NOMO-1 treated with dmso at 0.1 percent for 144 hours (cell line): ENCODE measurements at regions not wholly inside any gene's neighbourhood (a gene's known extent, or its start where the extent isn't known, plus 50 kb on each side); places are given as distances from the start of the nearest gene placed in this dataset.

ENCODE experiments used
- DNase-seq: peaks from one replicate; lab custom pipeline; 2025; ENCODE audit not compliant: unreplicated experiment; lab: John Stamatoyannopoulos, UW

DNA sequence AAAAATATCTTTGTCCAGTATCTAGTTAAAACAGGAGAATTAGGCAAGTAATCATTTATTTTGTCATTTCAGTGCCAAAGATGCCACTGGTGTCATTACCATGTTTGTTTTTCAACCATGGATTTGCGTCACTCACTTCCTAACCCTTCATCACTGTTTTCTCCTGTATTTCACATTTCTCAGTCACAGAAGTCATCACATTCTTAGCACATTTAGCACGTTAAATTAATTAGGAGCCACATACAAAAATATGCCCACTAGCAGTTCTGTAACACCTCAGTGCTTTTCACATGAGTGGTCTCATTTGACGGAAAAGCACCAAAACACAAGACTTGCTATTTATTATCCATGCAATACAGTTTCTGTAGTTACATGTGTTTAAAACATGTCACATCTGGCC is 546.0 kb downstream of the METTL15 start:
- DNase-seq: no peak

GRCh38 chr11:28649922-28650321 is 541.7 kb downstream of the METTL15 start:
- DNase-seq: no peak

DNA sequence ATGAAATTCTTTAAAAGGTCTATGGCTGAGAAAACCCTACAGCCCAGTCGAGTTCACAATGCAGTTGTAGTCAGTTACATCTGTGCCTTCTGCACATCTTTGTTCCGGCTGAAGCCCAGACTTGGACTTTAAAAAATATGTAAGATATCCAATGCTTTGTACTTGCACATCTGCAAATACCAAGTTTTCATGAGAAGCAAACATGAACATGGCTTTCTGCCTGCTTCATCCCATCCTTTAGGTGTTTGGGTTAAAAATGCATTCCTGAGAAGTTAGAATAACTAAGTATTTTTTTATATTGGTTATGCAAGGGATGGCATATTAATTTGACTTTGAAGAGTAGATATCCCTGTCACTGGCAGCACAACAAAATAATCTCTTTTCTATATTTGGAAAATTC is 528.4 kb downstream of the METTL15 start:
- no peak for DNase-seq

DNA sequence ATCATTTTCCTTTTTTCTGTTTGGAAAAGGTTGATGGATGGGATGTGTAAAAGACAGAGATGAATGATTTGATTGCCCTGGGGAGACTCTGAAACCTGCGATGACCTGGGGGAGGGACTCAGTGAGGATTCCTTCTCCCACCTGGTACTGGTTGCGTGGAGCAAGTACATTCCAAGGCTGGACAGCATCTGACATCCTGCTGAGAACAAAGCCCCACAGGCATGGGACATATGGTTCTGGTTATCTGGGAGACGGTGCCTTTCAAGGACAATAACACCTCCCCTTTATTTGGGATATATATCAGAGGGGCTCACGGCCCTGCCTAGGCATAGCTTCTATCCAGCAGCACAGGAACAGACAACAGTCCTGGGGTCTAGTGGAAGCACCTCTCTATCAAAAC is 527.8 kb downstream of the METTL15 start:
- no peak for DNase-seq

DNA sequence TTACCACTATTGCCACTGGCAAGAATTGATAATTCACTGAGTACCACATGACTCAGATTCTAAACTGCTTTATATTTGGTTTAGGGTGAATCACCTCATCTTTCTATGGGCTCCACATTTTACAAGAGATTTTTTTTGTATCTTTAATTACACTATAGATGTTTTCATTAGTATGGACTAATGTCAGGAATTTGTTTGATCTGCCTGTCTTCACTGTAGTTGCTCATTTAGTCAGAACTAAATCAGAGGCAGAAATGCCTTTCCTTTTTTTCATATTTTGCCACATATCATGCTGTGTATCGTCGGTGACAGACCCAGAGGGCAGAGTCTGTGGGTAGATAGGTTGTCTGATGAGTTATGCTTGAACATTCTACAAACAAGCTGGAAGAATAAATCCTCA is 524.1 kb downstream of the METTL15 start:
- no peak for DNase-seq

DNA sequence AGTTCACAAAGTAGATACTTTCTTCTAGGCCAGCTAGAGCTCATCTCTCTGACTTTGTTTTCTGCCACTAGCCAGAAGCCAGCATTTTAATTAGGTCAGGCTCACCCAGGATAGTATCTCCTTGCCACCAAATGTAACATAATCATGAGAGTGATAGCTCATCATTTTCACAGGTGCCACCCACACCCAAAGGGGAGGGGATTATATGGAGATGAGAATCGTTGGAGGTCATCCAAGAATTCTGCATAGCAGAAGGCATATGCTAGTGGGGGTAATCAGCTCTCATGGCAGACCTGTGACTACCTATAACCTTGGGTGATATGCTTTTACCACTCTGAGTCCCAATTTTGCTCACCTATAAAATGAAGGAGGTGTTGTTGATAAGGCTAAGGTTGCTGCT is 523.0 kb downstream of the METTL15 start:
- no peak for DNase-seq

- DNase-seq: no peak
These were observed 521.0 kb downstream of the METTL15 start for GRCh38 chr11:28629235-28629634.

DNA sequence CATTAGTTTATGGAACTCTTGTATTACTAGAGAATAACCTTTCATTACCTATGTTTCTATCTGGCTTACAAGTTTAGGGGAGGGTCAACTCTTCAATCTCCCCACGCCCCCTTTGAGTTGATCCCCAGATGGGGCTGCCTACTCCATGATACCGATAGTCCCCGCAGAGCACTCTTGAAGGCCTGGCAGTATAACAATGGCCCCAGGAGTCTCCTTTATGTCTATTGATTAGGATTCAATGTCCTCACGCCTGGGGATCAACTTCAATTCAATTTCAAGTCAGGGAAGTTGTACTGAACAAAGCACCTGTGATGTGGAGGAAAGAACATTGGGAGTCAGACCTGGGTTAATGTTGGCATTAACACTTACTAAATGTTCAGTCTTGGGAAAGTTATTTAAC is 520.2 kb downstream of the METTL15 start:
- DNase-seq: no peak

GRCh38 chr11:28627690-28628255 is 519.6 kb downstream of the METTL15 start:
- DNase-seq: no peak

GRCh38 chr11:28625532-28625931 is 517.3 kb downstream of the METTL15 start:
- DNase-seq: no peak

DNA sequence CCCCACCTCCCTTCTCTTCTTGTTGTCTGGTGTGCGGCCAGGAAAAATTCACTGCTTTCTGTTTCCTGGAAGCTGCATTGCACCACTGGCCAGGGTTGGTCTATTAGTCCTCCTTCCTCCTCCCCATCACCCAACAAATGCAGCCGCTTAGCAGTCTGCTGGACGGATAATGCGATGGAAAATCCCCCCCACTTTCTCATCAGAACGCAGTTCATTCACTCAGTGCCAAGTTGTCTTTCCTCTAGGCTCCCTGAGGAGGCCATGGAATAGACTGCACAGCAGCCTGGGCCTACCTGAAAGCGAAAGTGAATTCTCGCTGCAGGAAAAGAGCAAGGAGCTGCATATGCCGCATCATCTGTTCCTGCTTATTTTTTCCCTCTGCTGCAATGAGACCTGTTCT is 513.6 kb downstream of the METTL15 start:
- no peak for DNase-seq

GRCh38 chr11:28619846-28620540 is 511.8 kb downstream of the METTL15 start:
- DNase-seq: no peak

DNA sequence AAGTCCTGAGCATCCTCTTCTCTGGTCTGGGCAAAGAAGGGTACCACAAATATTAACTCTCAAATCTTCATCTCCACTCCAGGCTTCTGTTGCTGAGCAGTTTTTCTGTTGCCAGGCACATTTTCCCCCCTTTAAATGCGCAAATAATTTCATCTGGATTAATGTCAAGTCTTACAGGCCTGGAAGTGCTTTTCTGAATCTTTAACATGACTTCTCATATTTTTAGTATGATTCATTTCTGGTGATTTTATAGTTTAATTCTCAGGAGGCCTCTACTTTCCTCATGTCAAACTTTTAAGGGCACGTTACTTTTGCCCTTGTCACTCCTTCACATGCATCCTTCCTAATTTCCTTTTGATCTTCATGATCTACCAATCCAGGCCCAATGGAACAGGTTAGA is 510.2 kb downstream of the METTL15 start:
- DNase-seq: no peak

DNA sequence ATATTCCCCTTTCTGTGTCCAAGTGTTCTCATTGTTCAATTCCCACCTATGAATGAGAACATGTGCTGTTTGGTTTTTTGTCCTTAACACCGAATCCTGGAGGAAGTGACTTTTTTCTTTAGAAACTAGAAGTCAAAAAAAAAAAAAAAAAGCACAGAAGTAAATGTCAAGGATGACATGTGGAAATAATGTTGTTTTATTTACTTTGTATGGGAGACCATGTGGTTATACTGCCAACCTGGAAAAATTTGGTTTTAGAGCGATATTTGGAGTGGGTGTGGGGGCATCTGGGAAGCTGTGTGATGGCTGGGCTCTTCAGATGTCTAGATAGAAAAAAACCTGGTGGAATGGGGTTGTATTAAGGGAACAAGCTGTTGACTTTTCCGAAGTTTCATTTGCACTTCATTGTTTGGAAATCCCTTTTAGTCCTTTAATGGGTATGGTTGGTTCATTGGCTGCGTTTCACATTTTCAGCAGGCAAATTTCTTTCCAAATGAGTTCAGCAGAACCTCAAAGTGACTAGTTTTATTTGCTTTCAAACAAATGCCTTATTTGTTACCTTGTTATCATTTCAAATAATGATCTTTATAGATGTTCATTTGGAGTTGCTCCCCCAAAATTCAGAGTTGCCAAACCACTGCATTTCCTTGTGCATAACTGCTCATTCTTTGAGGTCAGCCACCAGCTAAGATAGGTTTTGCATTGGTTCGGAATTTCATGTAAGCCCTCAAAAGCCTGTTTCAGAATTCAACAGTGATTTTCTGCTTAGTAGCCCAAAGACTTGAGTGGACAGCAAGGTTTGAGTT is 508.2 kb downstream of the METTL15 start:
- DNase-seq: no peak

GRCh38 chr11:28615542-28615941 is 507.4 kb downstream of the METTL15 start:
- no peak for DNase-seq

- no peak for DNase-seq
These were observed 498.7 kb downstream of the METTL15 start for GRCh38 chr11:28606930-28607329.

DNA sequence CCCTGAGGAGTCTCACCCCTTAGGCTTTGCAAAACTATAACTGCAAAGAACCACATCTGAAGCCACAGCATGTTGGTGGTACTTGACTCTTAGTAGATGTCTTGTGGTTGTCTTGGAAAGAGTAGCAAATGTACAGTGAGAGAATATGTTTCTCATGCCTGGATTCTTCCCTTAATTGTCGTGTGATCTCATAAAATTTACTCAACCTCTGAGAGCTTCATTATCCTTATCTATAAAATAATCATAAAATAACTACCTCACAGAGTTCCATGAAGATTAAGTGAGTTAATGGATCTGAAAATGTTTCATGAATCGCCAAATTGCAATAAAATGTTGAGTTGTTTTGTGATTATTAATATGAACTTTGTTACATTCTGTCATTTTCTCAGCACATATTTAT is 491.5 kb downstream of the METTL15 start:
- no peak for DNase-seq

DNA sequence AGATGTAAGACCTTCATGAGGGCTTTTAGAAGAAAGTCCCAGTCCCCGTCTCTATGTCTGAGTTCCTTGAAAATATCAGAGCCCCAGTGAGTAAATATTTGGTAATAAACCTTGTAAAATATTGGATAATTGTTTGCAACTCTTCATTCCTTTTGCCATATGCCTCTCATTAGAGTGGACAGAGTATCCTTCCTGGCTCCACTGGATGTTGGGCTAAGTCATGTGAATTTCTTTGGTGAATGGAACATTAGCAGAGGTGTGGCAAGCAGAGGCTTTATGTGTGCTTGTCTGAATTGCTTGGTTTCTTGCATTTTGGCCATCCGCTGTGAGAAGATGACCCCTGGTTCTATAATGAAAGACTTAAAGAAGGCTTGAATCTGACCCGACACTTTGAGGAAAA is 490.3 kb downstream of the METTL15 start:
- no peak for DNase-seq

- no peak for DNase-seq
These were observed 488.6 kb downstream of the METTL15 start for GRCh38 chr11:28596816-28597215.

- no peak for DNase-seq
These were observed 484.0 kb downstream of the METTL15 start for GRCh38 chr11:28592141-28592540.

- no peak for DNase-seq
These were observed 476.8 kb downstream of the METTL15 start for GRCh38 chr11:28584992-28585391.

- no peak for DNase-seq
These were observed 474.3 kb downstream of the METTL15 start for GRCh38 chr11:28582506-28582905.
